ENCODE measurements at regions not wholly inside any gene's neighbourhood (a gene's known extent, or its start where the extent isn't known, plus 50 kb on each side); places are given as distances from the start of the nearest gene placed in this dataset.

DNA sequence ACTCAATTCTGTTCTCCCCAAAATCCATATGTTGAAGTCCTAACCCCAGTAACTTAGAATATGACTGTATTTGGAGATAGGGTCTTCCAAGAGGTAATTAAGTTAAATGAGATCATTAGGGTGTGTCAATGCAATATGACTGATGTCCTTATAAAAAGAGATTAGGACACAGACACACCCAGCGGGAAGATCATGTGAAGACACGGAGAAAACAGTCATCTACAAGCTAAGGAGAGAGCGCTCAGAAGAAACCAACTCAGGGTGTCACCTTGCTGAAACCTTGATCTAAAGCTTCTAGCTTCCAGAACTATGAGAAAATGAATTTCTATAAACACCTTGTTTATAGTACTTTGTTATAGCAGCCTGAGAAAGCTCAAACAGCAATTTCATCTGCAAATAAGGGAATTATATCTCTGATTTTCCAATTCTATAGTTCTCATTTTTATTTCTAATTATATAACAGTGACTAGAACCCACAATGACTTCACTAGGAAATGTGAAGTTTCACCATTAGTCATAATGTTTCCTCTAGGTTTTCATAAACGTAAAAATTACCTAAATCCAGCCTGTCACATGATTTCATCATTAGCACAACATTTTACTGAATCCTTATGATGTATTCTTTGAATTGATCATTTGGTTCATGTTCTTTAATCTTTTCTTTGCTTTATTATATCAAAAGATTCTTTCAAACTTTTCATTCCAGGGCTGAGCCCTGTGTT lies 459.1 kb upstream of the MDFIC2 start:
- TF ChIP-seq, protein P1, sequence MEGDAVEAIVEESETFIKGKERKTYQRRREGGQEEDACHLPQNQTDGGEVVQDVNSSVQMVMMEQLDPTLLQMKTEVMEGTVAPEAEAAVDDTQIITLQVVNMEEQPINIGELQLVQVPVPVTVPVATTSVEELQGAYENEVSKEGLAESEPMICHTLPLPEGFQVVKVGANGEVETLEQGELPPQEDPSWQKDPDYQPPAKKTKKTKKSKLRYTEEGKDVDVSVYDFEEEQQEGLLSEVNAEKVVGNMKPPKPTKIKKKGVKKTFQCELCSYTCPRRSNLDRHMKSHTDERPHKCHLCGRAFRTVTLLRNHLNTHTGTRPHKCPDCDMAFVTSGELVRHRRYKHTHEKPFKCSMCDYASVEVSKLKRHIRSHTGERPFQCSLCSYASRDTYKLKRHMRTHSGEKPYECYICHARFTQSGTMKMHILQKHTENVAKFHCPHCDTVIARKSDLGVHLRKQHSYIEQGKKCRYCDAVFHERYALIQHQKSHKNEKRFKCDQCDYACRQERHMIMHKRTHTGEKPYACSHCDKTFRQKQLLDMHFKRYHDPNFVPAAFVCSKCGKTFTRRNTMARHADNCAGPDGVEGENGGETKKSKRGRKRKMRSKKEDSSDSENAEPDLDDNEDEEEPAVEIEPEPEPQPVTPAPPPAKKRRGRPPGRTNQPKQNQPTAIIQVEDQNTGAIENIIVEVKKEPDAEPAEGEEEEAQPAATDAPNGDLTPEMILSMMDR (IDR thresholded peaks at IDR 0.05; ENCODE audit: control extremely low read depth, extremely low read depth) = no peak
- Histone ChIP-seq H3K4me3 (no peak overlapping the region), H3K27ac (ENCODE audit: low read depth in 1 of 2, low read length in 1 of 2) (no peak overlapping the region), H3K36me3 (ENCODE audit: control insufficient read depth in 4 of 4, insufficient read depth in 4 of 4, low read length in 4 of 4) (no peaks in the 10 kb centered on the region), H3K4me1 (ENCODE audit: control insufficient read depth in 5 of 5, insufficient read depth in 5 of 5, low read length in 5 of 5) (no peaks in the 10 kb centered on the region), H3K9me3 (ENCODE audit: control insufficient read depth in 4 of 4, insufficient read depth in 3 of 4, low read length in 3 of 4) (no peaks in the 10 kb centered on the region), H3K27me3 (ENCODE audit: control insufficient read depth in 3 of 3, insufficient read depth in 3 of 3, low read length in 2 of 3) (no peaks in the 10 kb centered on the region), H3K9ac (ENCODE audit: insufficient read depth in 1 of 2, low read length in 2 of 2) (no peak overlapping the region)
- WGBS, 2 donors = 76 to 82% methylated on average over 4 of the region's 4 CpGs
- DNase-seq (no peak), ATAC-seq (ENCODE audit: insufficient read depth, low FRiP score) (no peak)

DNA sequence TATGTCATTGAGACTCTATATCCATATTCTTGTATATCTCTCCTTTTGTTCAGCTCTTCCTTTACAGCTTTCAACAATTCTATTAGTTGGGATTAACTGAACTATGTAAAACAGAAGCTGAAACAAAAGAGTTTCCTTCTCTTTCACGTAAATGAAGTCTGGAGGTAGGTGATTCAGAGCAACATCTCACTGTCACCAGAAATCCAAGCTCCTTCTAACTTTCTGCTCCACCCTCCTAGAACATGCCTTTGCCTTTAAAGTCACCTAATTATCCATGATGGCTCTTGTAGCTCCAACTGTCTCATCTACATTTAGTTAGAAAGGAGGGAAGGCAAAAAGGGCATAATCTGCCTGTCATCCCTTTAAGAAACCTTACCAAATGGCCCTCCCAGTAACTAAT lies 458.2 kb upstream of the MDFIC2 start:
- ATAC-seq (ENCODE audit: insufficient read depth, low FRiP score) = no peak
- DNase-seq = peak in 2 of 3 donors; percentile 14 to 19
- Histone ChIP-seq H3K9ac (ENCODE audit: insufficient read depth in 1 of 2, low read length in 2 of 2) (no peak overlapping the region), H3K27ac (ENCODE audit: low read depth in 1 of 2, low read length in 1 of 2) (no peak overlapping the region), H3K36me3 (ENCODE audit: control insufficient read depth in 4 of 4, insufficient read depth in 4 of 4, low read length in 4 of 4) (no peaks in the 10 kb centered on the region), H3K27me3 (ENCODE audit: control insufficient read depth in 3 of 3, insufficient read depth in 3 of 3, low read length in 2 of 3) (no peaks in the 10 kb centered on the region), H3K4me3 (no peak overlapping the region), H3K9me3 (ENCODE audit: control insufficient read depth in 4 of 4, insufficient read depth in 3 of 4, low read length in 3 of 4) (no peaks in the 10 kb centered on the region), H3K4me1 (ENCODE audit: control insufficient read depth in 5 of 5, insufficient read depth in 5 of 5, low read length in 5 of 5) (no peaks in the 10 kb centered on the region)
- TF ChIP-seq, protein P1 (IDR thresholded peaks at IDR 0.05; ENCODE audit: control extremely low read depth, extremely low read depth) = no peak
- WGBS, 2 donors = 76 to 79% methylated on average over 1 of the region's 1 CpG

DNA sequence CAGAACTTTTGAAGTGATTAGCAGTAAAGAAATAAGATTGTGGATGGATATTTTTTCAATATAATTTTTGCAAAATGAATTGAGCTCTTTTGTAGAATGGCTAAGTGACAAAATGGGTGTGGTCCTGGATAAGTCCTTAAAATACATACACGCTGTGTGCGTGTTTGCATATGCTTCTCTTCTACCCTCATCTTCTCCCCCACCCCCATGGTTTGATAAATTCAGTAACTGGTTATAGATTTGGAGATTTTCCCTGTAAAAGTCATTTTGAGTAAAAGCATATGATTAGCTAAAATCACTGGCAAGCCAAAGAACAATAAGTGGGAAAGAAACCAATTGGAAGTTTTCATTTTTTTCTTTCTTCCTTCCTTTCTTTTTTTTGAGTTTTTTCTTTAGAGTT lies 453.9 kb upstream of the MDFIC2 start:
- no peak for ATAC-seq (ENCODE audit: insufficient read depth, low FRiP score)
- peaks cover 0 to 3% (median 0%) of the 10 kb centered on the region in 3 donors for H3K27me3 ChIP-seq (ENCODE audit: control insufficient read depth in 3 of 3, insufficient read depth in 3 of 3, low read length in 2 of 3)
- no peak overlapping the region for H3K4me3 ChIP-seq
- TF ChIP-seq, protein P1 (IDR thresholded peaks at IDR 0.05; ENCODE audit: control extremely low read depth, extremely low read depth) = no peak
- no peak overlapping the region for H3K9ac ChIP-seq (ENCODE audit: insufficient read depth in 1 of 2, low read length in 2 of 2)
- 87 to 93% methylated on average over 2 of the region's 2 CpGs for WGBS, 2 donors
- DNase-seq = peak in 1 of 3 donors; percentile 15
- no peaks in the 10 kb centered on the region for H3K4me1 ChIP-seq (ENCODE audit: control insufficient read depth in 5 of 5, insufficient read depth in 5 of 5, low read length in 5 of 5)
- no peak overlapping the region for H3K27ac ChIP-seq (ENCODE audit: low read depth in 1 of 2, low read length in 1 of 2)
- H3K9me3 ChIP-seq (ENCODE audit: control insufficient read depth in 4 of 4, insufficient read depth in 3 of 4, low read length in 3 of 4) = no peaks in the 10 kb centered on the region
- H3K36me3 ChIP-seq (ENCODE audit: control insufficient read depth in 4 of 4, insufficient read depth in 4 of 4, low read length in 4 of 4) = no peaks in the 10 kb centered on the region

DNA sequence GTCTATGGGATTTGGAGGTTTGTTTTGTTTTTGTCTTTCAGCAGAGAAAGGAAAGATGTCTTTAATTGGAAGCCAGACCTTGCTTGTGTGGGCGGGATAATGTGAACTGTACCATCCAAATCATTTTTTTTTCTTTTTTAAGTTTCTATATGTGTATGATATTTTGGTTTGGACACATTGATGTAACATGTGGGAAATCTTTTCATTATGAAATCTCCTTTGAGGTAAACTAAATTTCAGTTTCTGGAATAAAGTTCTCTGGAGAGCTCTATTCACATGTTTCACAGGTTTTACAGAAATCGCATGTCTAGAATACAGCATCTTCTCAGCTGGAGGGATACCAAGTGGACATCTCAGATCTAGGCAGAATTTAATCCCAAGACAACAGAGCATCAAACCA lies 451.5 kb upstream of the MDFIC2 start:
- TF ChIP-seq, protein P1 (IDR thresholded peaks at IDR 0.05; ENCODE audit: control extremely low read depth, extremely low read depth) = no peak
- Histone ChIP-seq H3K27me3 (ENCODE audit: control insufficient read depth in 3 of 3, insufficient read depth in 3 of 3, low read length in 2 of 3) (peaks cover 0 to 3% (median 0%) of the 10 kb centered on the region in 3 donors), H3K36me3 (ENCODE audit: control insufficient read depth in 4 of 4, insufficient read depth in 4 of 4, low read length in 4 of 4) (no peaks in the 10 kb centered on the region), H3K9ac (ENCODE audit: insufficient read depth in 1 of 2, low read length in 2 of 2) (no peak overlapping the region), H3K9me3 (ENCODE audit: control insufficient read depth in 4 of 4, insufficient read depth in 3 of 4, low read length in 3 of 4) (no peaks in the 10 kb centered on the region), H3K27ac (ENCODE audit: low read depth in 1 of 2, low read length in 1 of 2) (no peak overlapping the region), H3K4me1 (ENCODE audit: control insufficient read depth in 5 of 5, insufficient read depth in 5 of 5, low read length in 5 of 5) (no peaks in the 10 kb centered on the region), H3K4me3 (no peak overlapping the region)
- DNase-seq (no peak), ATAC-seq (ENCODE audit: insufficient read depth, low FRiP score) (no peak)
- WGBS, 2 donors = 95 to 98% methylated on average over 2 of the region's 2 CpGs

Measured in lung (tissue), 11 donors.